Fibroblast of skin of right biceps (primary cell): ENCODE measurements at regions not wholly inside any gene's neighbourhood (a gene's known extent, or its start where the extent isn't known, plus 50 kb on each side); places are given as distances from the start of the nearest gene placed in this dataset.

Experiments
- DNase-seq: peaks from one replicate; pipeline ENCODE4 v3.0.0-alpha.2; 2013

DNA sequence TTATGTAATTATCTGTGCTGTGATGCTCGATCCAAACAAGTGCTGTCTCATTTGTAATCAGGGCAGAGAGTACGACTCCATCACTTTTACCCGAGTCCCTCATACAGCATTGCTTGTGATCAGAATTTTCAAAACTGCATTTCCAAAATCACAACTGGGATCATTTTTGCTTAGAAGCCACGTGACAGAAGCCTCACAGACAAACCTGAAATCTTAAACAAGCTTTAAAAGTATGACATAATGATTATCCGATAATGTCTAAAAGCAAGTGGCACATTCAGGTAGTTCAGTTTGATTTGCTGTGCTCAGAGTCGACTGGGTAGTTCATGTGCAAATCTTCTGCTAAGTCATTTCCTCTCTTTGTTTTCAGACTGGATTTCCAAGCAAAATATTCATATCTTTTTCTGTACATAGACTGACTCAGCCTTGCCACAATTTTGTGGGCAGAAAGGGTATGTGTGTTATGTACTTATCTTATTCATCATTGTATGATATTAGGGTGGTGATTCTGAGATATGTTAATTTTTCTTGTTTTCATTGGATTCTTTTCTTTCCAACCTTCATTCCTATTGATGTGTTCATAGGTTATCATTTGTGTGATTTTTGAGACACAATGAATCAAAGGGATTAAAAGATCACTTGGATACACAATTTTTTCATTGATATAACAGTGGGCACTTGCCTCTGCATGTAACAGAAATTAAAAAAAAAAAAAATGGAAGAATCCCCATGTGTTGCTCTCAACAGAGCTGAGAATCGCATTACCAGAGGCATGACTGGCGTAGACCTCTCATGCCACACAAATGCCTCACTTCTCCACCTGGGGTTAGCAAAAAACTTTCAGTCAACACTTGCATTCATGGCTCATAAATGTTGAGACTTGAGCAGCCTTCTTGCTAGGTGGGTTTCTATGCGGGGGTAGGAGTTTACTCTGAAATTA, 355.7 kb downstream of the LTN1 start:
- peak; percentile 98 for DNase-seq

DNA sequence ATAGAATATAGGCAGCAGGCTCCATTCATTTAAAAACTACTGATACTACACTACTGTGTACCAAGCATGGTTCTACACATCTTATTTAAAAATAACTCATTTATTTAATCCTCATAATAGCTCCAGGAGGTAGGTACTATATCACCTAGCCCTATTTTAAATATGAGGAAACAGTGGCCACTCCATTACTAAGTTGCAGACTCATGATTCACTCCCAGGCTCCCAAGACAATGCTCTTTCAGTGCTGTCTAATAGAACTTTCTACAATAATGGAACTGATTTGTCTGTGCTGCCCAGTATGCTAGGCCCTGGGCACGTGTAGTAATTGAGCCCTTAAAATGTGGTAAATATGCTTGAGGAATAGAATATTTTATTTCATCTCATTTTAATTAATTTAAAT, 357.1 kb downstream of the LTN1 start:
- DNase-seq = no peak

DNA sequence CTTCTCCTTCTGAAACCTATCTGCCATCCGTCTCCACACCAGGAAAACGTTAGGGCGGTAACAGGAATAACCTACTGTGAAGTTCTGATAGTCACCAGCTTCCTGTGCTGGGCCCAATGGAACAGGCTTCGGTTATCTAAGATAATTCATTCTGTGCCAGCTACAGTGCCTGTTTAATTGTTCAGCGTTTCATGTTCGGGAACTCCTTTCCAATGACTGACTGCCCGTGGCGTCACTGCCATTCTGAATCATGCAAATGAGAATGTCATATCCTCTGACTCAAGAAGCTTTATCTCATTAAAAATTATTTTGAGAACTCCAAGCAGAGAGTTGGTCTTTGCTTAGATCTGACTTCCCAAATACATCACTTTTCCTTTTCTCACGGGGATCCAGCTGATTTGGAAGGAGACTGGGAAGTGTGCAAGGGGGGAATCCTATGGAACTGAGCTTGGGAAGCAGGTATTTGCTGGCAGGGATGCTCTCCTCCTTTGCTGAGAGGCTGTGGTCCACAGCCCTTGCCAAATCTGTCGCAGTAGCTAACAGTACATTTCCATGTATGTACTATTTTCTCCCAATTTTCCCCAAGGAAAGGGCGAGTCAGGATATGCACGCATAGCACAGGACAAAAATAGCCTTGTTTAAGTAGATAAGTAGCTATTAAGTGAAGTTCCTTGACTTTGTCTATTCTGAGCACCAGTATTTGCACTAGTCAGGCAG, 358.7 kb downstream of the LTN1 start:
- peak; percentile 95 for DNase-seq

DNA sequence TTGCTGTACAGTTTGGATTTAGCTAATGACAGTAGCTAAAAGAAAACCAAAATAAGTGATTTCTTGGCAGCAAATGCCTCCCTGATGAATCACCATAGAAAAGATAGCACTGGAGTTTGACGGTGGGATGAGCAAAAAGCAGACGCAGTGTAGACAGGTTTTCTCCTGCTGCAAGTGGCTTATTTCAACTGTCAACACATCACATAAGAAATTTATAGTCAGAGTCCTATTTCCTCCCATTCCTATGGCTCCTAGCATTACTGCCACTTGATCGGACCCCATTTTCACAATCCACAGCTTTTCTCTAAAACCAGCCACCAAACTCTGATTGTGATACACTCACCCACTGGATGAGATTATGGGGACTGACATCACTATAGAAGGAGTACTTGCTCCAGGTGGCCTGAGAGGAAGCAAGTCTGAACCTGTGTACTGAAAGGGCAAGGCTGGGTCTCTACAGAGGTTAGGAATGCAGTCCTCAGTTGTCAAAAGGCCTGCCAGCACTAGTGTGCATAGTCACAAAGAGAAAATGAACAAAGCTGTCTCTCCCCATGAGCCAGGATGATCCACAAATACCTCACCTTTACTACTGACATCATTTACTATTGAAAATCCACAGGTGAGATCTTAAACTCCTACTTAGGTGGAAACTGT, 359.8 kb downstream of the LTN1 start:
- peak; percentile 92 for DNase-seq

DNA sequence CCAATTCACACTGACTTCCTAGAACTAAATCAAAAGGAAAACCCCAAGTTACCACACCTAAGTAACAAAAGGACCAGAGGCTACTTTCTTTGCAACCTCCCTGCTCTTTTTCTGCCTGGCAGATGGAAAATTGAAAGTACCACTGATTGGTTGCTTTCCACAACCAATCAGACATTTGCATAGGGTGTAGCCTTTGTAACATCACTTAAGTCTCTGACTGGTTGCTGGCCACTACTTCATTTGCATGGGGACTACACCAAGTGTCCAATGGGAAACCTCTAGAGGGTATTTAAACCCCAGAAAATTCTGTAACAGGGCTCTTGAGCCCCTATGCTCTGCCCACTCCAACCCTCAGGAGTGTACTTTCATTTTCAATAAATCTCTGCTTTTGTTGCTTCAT, 365.0 kb downstream of the LTN1 start:
- DNase-seq = peak; percentile 32

DNA sequence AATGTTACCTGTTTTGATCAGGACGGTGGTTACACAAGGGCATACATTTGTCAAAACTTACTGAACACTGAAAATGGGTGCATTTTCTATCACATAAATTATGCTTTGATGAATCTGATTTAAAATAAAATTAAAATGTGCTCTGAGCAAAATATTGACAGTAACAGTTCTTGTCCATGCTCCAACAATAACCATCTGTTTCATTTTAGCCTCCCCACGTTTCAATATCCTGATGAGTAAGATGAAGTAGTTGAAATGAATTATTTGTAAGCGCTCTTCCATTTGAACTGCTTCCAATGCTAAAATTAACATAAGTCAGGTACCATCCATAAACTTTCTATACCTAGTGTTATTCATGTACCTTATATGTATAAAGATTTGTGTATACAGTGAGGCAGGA, 365.4 kb downstream of the LTN1 start:
- DNase-seq = peak; percentile 54

DNA sequence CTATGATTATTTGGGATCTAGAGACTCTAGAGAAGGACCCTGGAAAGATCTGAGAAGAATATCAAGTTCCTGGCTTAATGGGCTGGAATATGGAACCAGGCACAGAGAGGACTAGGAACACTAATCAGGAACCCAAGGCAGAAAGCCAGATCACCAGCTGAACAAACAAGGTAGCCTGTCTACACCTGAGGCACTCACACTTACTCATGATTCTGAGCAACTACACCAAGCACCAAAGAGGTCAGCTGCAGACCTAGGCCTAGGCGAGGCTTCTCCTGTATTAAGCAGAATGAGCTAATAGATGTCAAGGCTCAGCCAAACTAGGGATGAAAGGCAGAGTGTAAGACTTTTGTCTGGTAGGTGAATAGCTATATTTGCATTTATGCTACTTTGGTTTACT, 368.1 kb downstream of the LTN1 start:
- no peak for DNase-seq

DNA sequence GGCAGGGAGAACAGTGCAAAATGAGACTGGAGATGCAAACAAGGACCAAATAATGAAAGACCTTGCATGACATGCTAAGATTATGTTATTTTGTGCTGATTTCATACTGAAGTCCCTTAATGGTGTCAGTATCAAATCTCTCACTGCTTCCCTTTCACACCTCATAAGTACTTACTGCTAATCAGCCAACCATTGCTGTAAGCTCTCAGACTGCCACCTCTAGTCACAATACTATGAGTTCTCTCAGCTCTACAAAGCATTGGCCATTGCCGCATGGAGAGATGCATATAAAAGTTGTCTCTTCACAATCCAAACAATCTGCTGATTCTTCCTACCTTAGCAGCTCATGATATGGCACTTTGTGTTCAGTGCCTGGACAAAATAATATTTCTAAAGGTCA, 375.4 kb downstream of the LTN1 start:
- DNase-seq = no peak

DNA sequence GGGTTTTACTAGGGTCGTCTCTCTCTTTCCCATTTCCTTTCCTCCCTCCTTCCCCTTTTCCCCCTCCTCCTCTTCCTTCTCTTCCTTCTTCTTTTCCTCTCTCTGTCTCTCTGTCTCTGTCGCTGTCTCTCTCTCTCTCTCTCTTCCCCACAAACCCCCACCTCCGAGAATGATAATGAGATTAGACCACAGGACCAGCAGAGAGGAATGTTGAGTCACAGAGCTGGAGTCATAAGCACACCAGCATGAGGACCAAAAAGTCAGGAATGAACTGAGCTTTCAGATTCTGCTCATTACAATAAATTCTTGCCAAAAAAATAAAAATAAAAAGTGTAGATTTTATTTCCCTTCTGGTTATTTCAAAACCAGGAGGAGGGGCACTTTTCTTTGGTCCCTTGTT, 377.4 kb downstream of the LTN1 start:
- peak; percentile 95 for DNase-seq

DNA sequence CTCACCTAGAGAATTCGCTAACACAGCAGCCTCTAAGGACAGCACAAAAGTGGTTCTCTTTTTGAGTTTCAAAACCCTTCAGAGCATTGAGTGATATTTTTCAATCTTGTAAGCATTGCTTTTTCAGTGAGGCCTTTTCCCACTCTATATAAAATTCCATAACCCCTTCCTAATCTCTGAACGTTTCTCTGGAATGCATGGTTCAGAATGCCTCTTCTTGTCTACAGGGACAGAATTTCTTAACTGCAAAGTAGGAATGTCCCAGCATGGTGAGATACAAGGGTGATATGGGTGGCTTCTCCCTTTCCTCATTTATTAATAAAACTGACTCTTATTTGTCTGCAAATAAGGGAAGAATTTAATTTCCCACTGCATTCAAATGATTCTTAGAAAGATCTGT, 377.9 kb downstream of the LTN1 start:
- DNase-seq = peak; percentile 75

DNA sequence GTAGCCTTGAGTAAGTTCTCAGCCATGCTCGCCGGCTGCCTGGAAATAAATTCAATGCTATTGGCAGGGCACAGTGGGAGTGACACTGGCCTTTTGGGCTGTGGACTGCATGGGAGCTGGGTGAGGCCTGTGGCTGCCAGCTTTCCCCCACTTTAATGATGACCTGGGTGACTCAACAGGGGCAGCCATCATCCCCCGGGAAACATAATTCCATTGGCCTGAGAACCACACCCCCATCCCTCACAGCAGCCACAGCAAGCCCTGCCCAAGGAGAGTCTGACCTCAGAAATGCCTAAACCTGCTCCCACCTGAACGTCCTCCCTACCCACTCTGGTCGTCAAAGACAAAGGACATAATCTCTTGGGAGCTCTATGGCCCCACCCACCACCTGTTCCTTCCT, 384.0 kb downstream of the LTN1 start:
- no peak for DNase-seq

DNA sequence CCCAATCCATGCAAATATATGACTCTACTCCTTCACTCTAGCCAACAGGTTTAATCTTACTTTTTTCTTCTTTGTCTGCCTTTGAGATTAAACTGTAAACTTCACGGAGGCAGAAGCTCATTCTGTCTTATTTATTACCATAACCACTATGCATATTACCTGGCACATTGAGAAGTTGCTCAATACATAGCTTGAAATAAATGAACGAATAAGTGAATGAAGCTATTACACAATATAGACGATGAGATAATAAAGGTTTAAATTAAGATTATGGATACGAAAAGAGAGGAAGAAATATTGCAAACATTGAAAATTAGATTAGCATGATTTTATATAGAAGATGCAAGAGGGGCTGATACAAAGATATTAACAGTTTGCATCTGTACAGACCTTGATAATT, 385.1 kb downstream of the LTN1 start:
- no peak for DNase-seq

DNA sequence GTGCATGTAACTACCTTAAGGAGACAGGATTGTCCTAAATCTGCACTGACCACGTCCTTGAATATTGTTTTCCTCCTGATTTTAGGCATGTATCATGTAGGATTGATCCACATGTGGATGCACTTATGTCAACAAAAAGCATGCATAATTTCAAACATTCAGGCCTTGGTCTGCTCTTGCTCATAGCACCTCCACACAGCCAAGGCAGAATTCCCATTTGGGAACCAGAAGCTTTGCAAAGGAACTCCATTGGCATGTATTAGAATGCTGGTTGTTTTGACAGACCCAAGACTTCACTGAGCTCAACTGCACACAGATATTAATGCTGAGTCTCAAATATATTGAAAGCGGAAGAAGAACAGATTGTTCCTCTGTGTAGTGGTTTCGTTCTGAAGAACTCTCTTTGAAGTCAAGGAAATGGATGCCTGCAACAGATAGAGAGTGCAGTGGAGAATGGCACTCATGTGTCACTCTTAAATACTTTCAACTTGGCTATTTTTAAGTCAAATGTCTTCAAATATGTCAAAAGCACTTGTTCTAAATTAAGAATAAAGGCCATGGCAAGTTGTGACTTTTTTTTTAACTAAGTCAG, 387.6 kb downstream of the LTN1 start:
- DNase-seq = no peak

DNA sequence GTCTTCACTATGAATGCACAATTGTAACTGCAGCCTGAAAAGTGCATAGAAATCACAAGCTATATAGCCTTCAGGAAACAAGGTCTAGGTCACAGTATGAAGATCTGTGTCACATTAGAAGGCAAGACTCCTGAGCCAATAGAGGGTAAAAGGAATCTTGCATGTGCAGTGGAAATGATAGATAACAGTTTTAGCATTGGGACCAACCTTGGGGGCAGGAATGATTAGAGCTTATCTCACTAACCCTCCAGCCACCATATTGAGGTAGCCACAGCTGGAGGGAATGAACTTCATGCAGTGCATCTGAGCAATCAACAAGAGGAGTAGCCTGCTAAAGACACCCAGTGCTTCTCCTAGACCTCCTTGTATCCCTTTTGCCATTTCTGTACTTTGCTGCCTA, 390.1 kb downstream of the LTN1 start:
- no peak for DNase-seq

DNA sequence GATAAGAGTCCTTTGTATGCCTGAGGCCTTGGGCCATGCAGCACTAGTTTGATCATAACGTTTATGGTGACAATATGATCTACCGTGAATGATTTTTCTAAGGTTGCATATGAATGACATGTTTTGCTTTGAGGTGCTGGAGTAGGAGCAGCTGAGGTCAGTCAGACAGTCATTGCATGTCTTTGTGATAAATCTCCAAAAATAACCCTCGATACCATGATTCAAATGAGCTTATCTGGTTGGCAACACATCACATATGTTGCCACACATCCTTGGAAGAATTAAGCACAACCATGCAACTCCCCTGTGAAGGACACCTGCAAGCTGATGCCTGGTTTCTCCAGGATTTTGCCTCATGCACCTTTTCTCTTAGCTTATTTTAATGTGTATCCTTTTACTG, 394.5 kb downstream of the LTN1 start:
- no peak for DNase-seq

DNA sequence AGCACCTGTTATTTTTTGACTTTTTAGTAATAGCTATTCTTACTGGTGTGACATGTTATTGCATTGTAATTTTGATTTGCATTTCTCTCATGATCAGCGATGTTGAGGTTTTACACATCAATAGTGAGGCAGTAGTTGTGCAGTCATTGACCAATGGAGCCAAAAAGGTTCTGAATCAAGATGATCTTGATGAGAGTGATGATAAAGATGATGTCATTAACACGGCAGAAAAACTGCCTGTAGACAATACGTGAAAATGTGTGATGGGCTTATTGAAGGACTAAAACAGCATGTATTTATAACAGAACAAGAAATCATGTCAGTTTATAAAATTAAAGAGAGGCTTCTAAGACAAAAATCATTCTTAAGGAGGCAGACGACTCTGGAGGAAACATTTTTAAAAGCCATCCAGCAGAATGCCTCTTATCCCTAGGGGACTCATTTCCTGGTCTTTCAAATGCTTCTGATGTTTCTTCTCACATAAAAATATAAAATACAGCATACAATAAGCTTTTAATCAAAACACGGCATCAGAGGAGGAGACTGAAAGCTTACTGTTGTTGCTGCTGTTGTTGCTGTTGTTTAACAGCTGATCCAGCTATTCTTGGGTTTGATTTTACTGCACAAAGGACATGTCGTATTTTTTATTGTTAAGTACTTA, 400.3 kb downstream of the LTN1 start:
- no peak for DNase-seq

DNA sequence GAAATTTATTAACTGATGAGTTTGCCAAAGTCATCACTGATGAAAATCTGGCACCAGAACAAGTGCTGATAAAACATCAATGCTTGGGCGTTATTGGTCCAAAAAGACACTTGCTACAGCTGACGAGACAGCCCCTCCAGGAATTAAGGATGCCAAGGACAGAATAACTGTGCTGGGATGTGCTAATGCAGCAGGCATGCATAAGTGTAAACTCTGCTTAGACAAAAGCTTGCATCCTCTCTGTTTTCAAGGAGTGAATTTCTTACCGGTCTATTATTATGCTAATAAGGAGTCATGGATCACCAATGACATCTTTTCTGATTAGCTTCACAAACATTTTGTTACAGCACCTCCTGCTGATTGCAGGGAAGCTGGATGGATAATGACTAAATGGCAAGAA, 402.0 kb downstream of the LTN1 start:
- DNase-seq = no peak

DNA sequence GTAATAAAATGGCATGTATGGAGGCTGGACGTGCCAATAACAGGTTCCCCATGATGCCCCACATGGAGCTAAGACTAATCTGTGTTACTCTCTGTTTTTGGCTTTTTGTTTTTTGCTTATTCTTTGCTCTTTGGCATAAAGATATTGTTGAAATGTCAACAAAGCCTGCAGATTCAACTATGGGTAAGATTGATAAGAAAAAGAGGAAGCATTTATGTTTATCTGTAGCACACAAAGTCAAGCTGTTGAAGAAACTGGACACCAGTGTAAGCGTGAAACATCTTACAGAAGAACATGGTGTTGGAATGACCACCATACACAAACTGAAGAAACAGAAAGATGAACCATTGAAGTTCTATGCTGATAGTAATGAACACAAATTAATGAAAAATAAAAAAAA, 402.7 kb downstream of the LTN1 start:
- no peak for DNase-seq

DNA sequence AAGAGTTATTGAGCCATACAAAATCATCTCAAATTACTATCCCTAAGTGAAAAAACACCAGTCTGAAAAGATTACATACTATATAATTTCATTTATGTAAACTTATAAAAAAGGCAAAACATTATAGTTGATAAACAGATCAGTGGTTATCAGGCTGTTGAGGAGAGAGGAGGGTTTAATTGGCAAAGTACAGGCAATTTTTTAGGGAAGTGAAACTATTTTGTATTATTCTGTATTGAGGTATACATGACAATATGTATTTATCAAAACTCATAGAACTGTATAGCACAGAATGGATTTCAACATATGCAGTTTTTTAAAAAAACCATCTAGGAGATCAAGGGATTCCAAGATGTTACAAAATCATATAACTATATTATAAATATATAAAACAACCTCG, 403.7 kb downstream of the LTN1 start:
- DNase-seq = no peak

DNA sequence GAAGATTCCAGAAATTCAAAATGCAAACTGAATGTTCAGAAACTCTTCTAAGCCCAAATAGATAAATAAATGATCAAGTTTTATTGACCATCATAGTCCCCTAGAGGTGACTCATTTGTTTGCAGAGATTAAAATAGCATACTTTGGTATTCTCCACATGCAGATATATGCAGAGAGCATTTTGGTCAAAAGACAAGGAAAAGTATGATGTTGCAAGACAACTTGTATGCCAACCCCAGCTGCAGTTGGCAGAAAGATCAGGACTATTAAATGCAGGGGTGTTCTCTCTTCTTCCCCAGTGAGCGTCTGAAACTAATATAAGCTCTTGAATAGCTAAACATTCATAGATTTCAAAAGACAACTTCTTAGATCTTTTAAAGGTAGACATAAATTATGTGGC, 404.9 kb downstream of the LTN1 start:
- DNase-seq = peak; percentile 9

DNA sequence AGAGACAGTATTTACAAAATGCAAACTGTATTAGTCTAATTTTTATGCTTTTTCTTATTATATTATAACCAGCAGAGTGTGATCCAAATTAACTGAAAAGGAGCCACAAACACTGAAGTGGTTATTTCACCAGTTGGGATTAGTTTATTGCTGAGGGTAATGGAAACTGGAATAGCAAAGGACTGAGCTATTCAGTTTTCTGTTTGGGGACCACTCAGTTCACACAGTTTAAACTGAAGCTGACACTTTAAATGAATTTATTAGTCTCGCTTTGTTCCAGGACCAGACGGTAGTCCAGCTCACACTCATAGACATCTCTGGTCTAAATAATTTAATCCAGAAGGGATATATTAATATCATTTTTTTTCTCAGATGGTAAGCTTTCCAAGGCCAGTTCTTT, 410.7 kb downstream of the LTN1 start:
- no peak for DNase-seq

DNA sequence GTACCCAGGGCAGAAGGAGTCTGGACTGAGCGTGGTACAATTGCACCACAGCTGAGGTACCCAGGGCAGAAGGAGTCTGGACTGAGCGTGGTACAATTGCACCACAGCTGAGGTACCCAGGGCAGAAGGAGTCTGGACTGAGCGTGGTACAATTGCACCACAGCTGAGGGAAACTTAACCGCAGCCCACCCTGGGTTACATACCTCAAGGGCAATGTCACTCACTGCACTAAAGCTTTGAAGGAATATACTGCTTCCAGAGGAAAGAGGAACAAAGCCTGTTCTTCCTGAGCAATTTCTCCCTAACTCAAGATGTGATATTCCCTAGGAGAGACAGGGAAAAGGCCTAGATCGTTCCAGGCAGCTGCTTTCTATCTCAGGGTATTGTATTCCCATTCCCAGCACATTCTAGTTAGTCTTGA, 411.4 kb downstream of the LTN1 start:
- DNase-seq = peak; percentile 67

DNA sequence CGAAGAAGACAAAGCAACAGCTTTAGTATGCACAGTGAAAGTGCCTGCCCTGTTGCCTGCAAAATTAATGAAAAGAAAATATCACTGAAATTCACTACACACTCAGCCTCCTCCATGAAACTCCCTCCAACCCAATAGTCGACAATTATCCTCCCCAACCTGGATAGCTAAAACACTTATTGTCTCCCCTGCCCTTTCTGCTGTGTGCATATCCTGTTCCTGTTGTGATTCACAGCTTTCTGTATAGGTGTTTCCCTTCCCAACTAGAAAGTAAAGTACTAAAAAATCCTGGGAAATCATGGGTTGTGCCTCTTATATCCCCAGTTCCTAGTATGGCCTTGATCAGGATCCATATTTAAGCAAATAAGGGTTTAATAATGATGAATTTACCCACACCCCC, 412.1 kb downstream of the LTN1 start:
- DNase-seq = no peak
